PFSK-1 (cell line): ENCODE measurements at regions not wholly inside any gene's neighbourhood (a gene's known extent, or its start where the extent isn't known, plus 50 kb on each side); places are given as distances from the start of the nearest gene placed in this dataset.

Source experiments
- FOXP2 ChIP-seq: optimal IDR thresholded peaks from 2 replicates; pipeline ENCODE3; 2011; ENCODE audit warnings: borderline replicate concordance, control low read depth, inconsistent platforms; ENCODE audit not compliant: insufficient read depth; ENCODE audit errors: extremely low read length, extremely low read depth
- POLR2AphosphoS5 ChIP-seq: IDR thresholded peaks from 2 replicates; pipeline ENCODE4 v1.6.1; 2012; ENCODE audit warnings: low read depth, mild to moderate bottlenecking, control low read depth, low read length, moderate library complexity
- SIN3A ChIP-seq: IDR thresholded peaks from 2 replicates; pipeline ENCODE4 v1.6.1; 2012; ENCODE audit warnings: mild to moderate bottlenecking, low read length, moderate library complexity, borderline replicate concordance; ENCODE audit not compliant: insufficient read depth
- TAF1 ChIP-seq: IDR thresholded peaks from 2 replicates; pipeline ENCODE4 v1.6.1; 2012; ENCODE audit warnings: low read length, control low read depth, borderline replicate concordance; ENCODE audit not compliant: insufficient read depth
- TF ChIP-seq, protein P1 (sequence below), 2 experiments: IDR thresholded peaks; 2 replicates each; pipeline versions ENCODE4 v1.6.1 to v1.8.0; 2011 to 2012; ENCODE audit warnings: low read depth in 2 of 2, low read length in 2 of 2, control low read depth in 1 of 2, inconsistent platforms in 1 of 2, mild to moderate bottlenecking in 1 of 2, moderate library complexity in 1 of 2; ENCODE audit not compliant: insufficient read depth in 1 of 2

DNA sequence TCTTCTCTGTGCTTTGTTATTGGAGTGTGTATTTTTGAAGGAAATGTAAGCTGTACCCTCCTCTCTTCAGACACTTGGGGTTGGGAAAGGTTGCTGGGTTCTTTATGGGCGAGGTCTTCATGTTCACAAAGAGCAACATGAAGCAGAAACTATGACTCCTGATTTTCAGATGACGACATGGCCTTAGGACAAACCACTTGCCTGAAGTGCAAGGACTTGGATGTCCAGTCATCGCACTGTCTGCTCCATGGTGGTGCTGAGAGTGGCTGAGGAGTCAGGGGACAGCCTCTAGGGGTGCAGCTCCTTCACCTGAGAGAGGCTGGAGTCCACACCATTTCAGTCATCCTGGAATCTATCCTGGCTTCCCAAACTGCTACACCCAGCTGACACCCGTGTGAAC lies 183.9 kb upstream of the CDH5 start:
- TF ChIP-seq FOXP2 (no peak), SIN3A (no peak), TAF1 (no peak)
- TF ChIP-seq, protein P1, sequence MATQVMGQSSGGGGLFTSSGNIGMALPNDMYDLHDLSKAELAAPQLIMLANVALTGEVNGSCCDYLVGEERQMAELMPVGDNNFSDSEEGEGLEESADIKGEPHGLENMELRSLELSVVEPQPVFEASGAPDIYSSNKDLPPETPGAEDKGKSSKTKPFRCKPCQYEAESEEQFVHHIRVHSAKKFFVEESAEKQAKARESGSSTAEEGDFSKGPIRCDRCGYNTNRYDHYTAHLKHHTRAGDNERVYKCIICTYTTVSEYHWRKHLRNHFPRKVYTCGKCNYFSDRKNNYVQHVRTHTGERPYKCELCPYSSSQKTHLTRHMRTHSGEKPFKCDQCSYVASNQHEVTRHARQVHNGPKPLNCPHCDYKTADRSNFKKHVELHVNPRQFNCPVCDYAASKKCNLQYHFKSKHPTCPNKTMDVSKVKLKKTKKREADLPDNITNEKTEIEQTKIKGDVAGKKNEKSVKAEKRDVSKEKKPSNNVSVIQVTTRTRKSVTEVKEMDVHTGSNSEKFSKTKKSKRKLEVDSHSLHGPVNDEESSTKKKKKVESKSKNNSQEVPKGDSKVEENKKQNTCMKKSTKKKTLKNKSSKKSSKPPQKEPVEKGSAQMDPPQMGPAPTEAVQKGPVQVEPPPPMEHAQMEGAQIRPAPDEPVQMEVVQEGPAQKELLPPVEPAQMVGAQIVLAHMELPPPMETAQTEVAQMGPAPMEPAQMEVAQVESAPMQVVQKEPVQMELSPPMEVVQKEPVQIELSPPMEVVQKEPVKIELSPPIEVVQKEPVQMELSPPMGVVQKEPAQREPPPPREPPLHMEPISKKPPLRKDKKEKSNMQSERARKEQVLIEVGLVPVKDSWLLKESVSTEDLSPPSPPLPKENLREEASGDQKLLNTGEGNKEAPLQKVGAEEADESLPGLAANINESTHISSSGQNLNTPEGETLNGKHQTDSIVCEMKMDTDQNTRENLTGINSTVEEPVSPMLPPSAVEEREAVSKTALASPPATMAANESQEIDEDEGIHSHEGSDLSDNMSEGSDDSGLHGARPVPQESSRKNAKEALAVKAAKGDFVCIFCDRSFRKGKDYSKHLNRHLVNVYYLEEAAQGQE (IDR thresholded peaks at IDR 0.05; ENCODE audit: insufficient read depth in 1 of 2, low read depth in 2 of 2, low read length in 2 of 2), result no peak

DNA sequence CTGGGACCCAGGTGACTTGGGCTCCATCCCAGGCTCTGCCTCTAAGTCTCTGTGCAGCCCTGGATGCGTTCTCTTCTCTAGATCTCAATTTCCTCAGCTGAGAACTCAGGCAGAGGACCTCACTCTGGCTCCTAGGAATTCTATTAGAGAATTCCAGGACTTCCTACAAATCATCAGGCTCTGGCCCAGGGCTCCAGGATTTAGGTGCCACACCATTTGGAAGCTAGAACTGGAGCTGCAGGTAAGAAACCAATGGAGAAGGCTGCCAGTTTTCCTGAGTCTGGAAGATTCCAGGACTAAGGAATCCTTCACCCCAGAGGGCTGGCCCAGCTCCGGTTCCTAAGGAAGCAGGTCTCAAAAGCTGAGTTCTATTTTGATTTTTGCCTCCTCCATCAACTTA lies 189.8 kb upstream of the CDH5 start:
- TF ChIP-seq POLR2AphosphoS5 (no peak), SIN3A (no peak), FOXP2 (no peak), TAF1 (no peak)
- TF ChIP-seq, protein P1 (IDR thresholded peaks at IDR 0.05; ENCODE audit: insufficient read depth in 1 of 2, low read depth in 2 of 2, low read length in 2 of 2), result no peak

DNA sequence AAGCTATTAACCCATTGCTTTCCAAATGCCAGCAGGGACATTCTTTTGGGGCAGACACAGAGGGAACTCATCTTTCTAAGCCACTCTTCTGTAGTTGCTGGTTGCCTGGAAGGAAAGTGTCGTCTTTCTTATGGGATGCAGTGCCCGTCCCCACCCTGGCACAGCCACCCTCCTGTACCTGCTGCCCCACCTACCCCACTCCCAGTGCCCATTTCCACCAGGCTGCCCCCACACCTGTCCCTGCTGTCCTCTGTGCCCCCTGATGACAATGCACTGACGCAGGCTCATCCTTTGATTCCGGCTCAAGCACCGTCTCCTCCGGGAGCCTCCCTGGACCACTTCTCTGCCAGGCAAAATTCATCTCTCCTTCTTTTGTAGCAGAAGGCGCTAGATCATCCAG lies 190.4 kb upstream of the CDH5 start:
- TF ChIP-seq FOXP2, result no peak
- TF ChIP-seq POLR2AphosphoS5, result no peak
- TF ChIP-seq, protein P1 (IDR thresholded peaks at IDR 0.05; ENCODE audit: insufficient read depth in 1 of 2, low read depth in 2 of 2, low read length in 2 of 2), result no peak
- no peak for TF ChIP-seq SIN3A
- no peak for TF ChIP-seq TAF1

DNA sequence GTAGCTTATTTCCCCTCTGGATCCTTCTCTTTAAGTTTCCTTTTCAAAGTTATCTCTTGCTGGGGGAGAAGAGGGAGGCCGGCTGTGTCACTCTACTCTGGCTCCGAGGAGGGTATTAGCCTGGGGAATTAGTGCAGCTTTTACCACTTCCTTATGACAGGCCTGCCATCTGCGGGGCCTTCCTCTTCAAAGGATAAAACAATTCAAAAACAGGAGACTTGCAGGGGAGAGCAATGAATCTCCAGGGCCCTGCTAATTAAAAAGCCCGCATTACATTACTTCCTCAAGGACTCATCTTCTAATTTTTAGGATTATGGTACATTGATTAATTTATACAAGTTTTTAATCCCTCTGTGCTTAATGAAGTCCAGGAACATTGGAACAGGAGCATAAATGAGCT lies 190.9 kb upstream of the CDH5 start:
- TF ChIP-seq TAF1 (no peak), FOXP2 (no peak), POLR2AphosphoS5 (no peak), SIN3A (no peak)
- TF ChIP-seq, protein P1 (IDR thresholded peaks at IDR 0.05; ENCODE audit: insufficient read depth in 1 of 2, low read depth in 2 of 2, low read length in 2 of 2), result no peak

DNA sequence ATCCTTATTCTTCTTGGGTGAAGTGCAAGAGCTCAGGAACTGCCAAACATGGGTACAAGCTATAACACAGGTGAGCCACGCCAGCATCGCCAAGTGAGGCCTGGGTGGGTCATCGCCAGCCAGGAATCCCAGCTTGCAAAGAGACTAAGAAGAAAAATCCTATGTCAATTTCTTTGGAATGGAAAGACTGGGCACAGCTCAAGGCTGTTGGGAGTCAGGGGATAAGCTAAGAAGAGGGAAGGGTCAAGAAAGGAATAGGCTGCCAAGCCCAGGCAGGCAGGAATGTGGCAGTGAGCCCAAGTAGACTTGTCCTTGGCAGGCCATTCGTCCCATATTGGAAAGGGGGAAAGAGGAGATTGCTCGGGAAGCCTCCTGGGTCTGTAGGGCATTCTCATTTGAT lies 191.4 kb upstream of the CDH5 start:
- TF ChIP-seq SIN3A (no peak), POLR2AphosphoS5 (no peak), TAF1 (no peak), FOXP2 (no peak)
- TF ChIP-seq, protein P1 (IDR thresholded peaks at IDR 0.05; ENCODE audit: insufficient read depth in 1 of 2, low read depth in 2 of 2, low read length in 2 of 2), result no peak
